ENCODE measurements at regions not wholly inside any gene's neighbourhood (a gene's known extent, or its start where the extent isn't known, plus 50 kb on each side); places are given as distances from the start of the nearest gene placed in this dataset.
"Not testable (repeated sequence)": the region's sequence is repeated elsewhere in the genome, so short reads cannot be mapped to it uniquely, and the experiment has no call there.

DNA sequence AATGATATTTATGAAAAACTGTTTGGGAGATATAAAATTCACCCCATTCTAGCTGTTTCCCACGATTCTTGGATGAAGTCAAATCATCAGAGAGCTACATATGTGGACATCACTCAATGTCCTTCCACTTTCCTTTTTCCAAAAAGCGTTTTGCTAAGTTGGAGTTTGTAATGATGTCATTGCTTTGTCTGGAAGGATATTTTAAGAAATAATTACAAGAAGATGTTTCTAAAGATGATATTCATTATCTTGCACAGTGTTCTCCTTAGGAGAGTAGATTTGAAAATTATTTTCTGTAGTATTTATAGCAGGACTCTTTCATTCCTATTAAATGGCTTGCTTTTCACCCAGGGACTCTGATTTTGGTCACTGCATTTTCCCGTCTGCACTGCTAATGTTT lies 851.2 kb downstream of the EFNB2 start:
- no peak for DNase-seq (ENCODE audit: low read depth)

DNA sequence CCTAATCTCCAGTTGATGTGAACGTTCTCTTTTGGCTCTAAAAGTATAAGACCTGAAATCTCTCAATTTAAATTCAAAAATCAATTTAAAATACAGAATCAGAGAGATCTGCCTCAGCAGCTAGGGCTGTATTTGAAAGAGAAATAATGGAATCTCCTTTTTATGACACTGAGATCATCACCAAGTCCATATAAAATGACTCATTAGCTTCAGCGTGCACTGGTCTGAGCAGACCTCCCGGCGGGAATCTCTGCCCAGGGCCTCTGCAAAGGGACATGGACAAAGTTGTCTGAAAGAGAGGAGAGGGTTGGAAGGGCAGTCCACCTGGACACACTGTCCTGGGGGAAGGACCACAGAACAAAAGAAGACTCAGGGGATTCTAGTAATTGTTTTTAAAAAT lies 855.6 kb downstream of the EFNB2 start:
- no peak for DNase-seq (ENCODE audit: low read depth)

DNA sequence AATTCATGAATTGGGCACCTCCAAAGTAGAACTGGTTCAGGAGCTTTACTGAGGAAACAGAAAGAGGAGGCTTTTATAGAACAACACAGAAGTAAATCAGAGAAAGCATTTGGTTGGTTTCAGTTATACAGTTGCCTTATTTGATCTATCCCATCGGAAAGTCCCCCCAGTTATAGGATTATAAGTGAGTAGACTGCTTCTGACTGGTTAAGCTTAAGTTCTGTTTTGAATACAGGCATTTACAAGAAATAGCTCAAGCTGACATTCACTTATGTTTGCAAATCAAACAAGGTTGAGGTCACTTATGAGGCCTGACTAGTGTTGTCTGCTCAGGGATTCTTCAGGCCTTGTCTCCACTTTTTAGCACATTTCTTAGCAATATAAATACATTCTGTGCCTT lies 857.4 kb downstream of the EFNB2 start:
- DNase-seq (ENCODE audit: low read depth): no peak

DNA sequence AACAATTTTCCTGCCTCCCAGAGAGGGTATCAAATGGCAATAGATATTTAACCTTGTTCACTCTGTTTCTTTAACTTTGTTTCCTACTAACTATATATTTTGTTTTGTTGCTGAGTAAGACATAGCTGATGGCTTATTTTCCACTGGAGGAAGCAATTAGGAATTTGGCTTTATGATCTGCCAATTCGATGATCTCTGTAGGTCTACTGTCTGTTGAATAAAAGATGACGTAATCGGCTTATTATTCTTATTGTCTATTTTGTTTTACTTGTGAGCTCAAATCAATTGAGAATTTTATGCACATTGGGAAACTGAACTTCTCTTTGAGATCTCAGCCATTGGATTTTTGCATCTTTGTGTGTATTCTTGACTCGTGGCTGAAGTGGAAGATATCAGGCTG lies 862.6 kb downstream of the EFNB2 start:
- DNase-seq (ENCODE audit: low read depth): no peak

DNA sequence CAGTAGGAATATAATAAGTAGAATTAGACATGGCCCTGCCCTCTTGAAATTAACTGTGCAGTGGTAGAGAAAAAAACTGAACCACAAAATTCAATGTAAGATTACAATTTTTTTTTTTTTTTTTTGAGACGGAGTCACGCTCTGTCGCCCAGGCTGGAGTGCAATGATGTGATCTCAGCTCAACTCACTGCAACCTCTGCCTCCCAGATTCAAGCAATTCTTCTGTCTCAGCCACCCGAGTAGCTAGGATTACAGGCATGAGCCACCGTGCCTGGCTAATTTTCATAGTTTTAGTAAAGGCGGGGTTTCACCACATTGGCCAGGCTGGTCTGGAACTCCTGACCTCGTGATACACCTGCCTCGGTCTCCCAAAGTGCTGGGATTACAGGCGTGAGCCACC lies 864.3 kb downstream of the EFNB2 start:
- not testable (repeated sequence) for DNase-seq (ENCODE audit: low read depth)

DNA sequence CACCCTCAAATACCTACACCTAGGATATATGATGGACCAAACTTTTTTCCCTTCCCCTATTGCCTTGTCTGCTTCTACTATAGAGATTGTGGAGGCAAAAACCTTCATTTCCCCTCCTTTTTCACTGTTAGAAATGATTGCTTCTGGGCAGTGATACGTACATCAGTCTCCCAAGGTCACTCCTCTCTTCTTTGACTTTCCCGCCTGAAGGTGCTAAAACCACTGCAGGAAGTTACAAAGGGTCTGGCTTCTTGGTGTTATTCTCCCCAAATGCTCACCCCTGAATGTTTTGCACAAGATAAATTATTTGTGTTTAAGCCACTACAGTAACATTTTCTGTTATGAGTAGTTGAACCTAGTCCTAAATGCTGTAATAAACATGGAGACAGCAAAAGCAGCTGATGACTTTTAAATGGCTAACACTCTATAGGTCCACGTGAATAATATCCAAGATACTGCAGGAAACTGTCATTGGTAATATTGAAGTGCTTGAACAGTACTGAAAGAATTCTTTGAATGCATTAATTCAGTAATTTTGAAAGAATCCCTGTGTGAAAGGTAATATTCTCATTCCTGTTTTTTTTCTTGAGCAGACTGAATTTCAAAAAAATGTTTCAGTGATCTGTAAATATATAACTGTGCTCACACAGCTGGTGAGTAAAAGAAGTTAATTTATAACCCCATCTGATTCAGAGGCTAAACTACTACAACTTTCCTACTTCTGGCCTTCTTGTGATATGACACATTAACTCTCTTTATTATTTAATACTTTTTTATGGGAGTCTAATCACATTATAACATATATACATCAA lies 865.1 kb downstream of the EFNB2 start:
- DNase-seq (ENCODE audit: low read depth): no peak

DNA sequence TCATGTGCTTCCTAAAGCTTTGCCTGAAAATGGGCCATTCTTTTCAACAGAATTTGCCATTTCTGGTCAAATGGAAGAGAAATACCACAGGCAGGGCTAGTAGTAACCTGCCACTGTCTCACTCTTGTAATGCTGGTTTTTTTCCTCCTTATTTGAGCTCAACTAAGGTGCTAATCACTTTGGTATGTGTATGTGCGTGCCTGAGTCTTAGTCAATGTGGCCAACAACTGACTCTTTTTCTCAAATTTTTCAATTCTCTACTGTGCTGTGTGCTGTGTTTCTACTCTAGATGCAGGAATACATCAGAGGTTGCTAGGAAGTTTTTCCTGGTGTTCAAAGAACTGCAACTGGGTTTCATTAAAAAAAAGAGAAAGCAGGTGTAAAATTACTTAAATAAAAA lies 870.2 kb downstream of the EFNB2 start:
- DNase-seq (ENCODE audit: low read depth): peak; percentile 49

DNA sequence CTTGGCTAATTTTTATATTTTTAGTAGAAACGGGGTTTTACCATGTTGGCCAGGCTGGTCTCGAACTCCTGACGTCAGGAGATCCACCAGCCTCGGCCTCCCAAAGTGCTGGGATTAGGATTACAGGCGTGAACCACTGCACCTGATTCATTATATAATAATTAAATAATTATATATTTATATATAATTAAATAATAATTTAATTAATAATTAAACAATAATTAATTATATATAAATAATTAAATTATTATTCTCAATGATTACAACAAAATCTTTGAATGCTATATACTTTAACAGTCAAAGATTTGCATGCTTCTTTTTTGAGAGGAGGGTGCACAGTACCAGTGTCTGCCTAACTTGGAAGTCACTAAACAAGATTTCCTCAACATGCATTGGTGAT lies 872.3 kb downstream of the EFNB2 start:
- DNase-seq (ENCODE audit: low read depth): no peak

DNA sequence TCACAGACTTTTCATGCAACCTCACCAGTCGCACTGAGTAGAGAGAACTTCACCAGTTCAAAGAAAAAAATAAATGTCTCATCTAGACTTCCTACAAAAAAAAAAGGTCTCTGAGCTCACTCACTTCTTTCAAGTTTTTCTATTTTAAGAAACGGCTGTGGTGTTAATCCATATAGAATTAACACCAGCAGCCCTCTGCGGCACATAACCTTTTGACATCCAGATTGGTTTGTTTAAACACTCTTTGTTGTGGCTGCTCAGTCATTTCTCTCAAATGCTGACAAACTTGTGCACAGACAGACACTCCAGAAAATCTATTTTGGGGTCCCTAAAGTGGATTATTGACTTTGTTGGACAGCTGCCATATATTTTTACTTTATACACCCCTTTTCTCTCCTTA lies 874.9 kb downstream of the EFNB2 start:
- DNase-seq (ENCODE audit: low read depth): no peak

DNA sequence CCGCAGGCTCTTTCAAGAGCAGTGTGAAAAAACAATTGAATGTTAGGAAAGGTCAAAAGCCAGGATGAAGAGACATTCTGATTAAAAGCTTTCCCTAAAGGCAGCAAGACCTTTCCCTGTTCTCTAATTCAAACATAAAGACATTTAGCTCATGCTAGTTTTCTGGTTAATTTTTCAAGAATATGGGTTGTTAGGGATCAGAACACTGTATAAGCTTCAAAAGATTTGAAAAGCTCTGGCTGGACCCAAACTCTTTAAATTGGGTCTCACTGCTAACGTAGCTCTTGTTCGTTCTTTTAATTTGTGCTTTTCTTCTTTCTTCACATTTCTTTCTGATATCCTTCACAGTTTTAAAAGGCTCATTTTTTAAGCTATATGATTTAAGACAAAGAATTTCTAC lies 877.0 kb downstream of the EFNB2 start:
- DNase-seq (ENCODE audit: low read depth): no peak

DNA sequence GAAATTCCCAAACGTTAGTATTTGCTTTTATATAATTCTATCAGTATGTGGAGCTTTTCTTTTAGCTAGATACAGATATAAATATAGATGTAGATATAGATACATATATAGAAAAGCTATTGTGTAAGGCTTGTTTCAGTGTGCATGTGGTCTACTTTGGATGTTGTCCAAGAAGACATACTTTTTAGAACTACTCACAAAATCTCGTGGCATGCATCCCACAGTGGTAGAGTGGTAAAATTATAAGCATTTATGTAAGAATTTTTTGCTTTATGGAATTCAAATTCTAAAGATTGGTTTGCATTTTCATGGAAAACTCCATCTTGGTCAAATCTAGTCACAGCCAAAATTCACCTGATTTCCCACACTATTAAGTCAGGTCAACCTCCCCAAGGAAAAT lies 880.4 kb downstream of the EFNB2 start:
- peak; percentile 21 for DNase-seq (ENCODE audit: low read depth)

DNA sequence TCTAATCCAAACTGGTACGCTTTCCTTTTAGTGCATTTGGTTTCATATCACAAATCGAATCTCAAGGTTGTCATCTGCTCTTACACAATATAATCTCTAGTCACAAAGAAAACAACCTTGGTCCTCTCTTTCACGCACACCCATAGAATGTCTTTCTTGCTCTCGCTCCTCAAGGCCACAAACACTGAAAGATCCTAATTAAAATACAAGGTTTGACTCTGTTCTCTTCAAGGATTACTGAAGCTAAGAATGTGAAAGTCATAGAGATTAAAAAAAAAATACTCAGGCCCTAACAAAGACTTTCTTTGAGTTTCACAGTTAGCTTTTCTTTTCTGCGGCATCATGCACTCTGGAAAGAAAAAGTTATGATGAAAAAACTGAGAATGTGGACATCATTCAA lies 891.5 kb downstream of the EFNB2 start:
- no peak for DNase-seq (ENCODE audit: low read depth)

DNA sequence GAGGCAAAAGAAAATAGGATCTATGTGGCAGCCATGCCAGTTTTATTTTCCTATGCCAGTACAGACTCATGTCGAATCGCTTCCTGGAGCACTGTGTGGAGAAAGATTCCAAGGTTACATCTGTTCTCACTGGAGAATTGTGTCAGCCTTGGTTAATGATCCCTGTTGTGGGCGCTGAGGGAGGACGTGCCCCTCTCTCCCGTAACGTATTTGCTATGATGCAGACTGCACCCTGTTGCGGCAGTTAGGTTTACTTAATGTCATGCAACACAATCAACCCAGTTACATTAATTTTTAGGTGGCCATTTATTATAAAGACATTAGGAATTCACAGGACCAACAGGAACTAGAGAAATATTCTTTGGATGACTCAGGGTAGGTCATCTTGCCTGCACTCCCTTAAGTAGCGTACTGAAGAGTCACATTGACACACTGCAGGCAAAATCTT lies 892.9 kb downstream of the EFNB2 start:
- DNase-seq (ENCODE audit: low read depth): peak; percentile 30

DNA sequence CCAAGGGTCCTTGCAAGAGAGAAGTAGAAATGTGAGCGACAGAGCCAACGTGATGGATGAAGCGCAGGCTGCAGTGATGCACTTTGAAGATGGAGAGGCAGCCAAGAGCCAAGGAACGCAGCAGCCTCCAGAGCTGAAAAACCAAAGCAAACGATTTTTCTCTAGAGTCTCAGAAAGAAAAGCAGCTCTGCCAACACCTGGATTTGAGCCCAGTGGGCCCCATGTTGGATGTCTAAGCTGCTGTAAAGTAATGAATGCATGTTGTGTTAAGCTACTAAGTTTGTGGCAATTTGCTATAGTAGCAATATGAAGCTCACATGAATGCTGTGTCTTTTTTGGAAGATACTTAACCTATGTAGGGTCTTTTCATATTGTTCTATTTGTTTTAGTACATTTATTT lies 894.3 kb downstream of the EFNB2 start:
- DNase-seq (ENCODE audit: low read depth): no peak

DNA sequence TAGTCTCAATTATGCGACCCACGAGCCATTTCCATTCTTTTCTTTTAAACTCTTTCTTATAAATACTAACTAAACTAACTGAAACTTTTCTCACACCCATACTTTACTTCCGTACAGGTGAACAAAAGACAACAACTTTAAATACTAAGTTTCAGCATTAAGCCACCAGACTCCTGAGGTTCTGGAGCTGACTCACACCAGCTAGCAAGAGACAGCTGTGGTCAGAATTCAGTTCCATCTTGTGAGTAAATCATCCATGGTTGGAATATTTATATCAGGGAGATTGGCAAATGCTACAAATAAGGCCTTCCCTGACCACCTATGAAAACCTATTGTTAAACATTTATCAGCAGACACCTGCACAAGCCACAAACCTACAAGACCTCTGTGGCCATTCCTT lies 897.0 kb downstream of the EFNB2 start:
- peak; percentile 1 for DNase-seq (ENCODE audit: low read depth)

DNA sequence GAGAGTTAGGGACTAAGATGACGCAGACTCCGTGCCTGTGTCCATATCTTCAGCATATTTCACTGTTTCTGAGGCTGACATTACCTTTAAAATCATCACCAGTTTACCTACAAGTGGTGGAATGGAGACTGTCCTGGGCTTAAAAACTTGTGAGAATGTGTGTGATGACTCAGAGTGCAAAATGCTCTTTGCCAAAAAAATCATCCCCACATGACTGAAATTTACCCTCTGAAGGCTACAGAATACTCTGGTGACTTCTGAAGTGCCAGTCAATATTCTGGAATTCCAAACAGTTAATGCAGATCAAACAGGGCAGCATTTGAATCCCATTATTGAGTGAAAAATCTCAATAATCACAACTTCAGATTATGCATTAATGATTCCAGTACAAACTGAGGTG lies 901.4 kb downstream of the EFNB2 start:
- DNase-seq (ENCODE audit: low read depth): no peak

DNA sequence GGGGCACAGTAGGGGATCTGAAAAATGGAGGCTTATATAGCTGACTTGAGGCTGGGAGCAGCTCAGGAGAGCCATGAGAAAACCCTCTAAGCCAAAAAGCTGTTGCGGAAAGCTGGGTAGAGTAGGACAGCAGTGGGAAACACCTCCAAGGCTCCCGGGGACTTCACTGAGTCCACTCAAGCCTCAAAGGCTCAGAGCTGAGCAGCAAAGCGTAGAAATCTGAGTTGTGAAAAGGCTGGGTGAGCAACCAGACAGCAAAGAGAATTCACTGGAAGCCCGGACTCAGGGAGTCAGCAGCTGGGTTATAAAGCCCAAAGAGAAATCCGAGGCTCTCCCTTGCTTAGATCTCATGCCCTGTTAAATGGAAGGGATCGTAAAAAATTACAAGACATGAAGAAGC lies 905.0 kb downstream of the EFNB2 start:
- no peak for DNase-seq (ENCODE audit: low read depth)

DNA sequence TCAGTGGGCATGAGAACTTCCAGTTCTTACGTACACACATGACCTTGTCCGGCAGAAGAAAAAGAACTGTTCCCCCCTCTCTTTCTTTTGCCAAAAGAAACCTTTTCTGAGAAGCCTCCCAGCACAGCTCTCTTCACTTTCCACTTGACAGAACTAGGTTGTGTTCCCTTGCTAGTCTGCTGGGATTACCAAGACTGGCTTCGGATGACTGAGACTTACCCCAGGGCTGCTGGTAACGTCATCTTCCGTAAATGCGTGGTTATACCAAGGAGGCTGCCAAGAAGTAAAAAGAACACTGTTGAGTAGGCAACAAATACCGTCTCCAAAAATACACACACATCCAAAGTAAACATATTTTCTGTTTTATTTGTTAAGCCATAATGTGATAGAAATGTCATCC lies 908.2 kb downstream of the EFNB2 start:
- DNase-seq (ENCODE audit: low read depth): no peak

DNA sequence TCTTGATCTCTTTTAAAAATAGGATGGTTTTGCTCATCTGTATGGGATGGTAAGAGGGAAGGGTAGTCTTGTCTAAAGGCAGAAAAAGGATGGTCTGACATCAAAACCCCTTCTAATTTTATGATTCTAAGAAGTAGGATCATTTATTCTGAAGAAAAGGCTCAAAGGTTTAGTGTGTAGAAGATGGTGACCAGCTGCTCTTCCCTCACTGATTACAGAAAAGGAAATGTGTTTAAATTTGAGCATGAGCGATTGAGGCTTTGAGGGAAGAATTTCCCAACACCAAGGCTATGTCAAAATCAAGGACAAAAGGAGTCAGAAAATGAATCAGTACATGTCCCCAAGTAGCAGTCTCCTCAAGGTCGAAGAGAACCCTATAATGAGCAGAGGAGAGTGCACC lies 909.8 kb downstream of the EFNB2 start:
- DNase-seq (ENCODE audit: low read depth): no peak

DNA sequence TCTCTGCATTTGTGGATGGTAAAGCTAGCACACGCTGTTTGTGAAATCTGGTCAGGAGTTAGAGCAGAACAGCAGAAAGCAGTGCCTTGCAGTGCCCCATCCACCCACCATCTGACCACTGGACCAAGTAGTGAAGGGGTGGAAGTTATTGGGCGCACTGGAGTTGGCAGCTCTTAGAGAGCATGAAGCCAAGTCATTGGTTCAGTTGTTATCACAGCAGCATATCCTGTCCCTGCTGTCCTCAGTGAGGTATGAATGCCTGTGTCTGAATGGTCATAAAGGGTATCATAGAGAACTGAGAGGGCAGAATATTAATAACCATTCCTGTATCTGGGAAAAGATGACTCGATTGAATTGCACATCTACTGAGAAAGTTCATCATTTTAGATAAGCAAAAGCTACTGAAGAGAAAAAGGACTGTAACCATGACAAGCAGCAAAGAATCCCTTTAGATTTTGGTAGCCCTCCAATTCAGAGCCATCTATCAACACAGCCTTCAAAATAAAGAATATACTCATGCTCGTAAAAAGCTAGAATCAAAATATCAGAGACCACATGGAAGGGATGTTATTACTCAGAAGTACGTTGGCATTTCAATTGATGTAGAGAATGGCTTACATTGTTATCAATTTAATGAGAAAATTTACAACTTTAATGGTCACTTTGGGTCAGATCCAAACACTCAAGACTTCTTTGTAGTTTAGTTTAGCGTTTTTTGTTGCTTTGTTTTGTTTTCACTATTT lies 919.0 kb downstream of the EFNB2 start:
- peak; percentile 1 for DNase-seq (ENCODE audit: low read depth)

DNA sequence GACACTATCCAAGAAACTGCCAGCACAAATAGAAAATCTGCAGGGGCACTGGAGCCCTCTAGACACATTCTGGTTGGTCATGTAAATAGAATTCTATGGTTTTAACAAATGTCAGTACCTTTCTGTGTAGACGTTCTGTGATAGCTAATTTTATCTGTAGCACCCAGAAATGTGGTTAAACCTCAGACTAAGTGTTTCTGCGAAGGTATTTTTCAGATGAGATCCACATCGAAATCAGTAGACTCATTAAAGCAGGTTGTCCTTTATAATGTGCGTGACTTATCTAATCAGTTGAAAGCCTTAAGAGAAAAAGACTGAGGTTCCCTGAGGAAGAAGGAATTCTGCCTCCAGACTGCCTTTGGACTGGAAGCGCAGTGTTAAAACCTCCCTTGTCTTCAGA lies 922.9 kb downstream of the EFNB2 start:
- DNase-seq (ENCODE audit: low read depth): no peak

DNA sequence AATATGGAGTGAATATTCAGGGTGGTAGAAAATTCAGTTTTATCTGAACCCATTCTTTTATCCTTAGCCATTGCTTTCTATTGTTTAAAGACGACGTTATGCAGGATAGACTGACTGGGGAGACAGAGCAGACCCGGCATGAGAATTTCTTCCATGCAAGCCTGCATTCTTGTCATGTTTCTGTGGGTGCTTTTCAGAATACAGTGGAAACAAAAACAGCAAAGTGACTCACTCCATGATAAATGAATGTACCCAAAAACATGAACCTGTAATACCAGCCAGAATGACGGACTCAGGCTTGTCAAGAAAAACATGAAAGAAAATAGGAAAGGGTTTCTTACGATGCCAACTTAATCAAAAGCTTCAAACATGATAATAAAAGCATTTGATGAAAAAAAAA lies 924.0 kb downstream of the EFNB2 start:
- peak; percentile 26 for DNase-seq (ENCODE audit: low read depth)

DNA sequence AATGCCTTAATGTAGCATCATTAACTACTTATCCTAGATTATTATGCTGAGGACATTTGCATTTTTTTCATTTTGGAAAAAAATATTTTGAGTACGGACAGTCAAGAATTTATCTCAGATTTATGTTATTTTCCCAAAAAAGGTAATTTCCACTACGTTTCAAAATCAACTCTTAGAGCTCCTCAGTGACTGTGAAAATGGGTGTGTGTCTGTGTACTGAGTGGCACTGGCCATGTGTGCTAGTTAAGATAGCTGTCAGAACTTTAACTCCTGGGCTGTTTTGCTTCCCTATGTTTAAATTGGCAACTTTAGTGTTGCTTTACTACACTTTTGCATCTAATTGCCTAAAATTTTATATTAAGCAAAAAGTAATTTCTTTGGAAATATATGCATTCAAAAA lies 927.4 kb downstream of the EFNB2 start:
- no peak for DNase-seq (ENCODE audit: low read depth)

DNA sequence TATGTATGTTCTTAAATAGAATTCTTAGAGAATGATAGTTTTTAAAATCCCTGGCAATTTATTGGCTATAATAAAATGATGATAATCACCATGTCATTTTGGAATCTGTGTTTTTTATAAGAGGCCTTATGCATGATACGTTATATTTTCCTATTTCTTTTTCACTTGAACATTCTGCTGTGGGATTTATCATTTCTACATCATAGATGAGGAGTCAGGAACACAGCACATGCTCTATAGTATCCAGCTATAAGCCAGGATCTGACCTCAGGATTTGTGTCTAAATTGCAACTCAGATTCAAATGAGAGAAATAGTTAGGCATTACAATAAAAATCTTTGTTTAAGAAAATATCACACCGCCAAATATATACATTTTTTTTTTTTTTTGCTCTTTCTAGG lies 928.0 kb downstream of the EFNB2 start:
- no peak for DNase-seq (ENCODE audit: low read depth)

Data from ELR (cell line).